ENCODE measurements at regions not wholly inside any gene's neighbourhood (a gene's known extent, or its start where the extent isn't known, plus 50 kb on each side); places are given as distances from the start of the nearest gene placed in this dataset.

GRCh38 chr2:123468071-123468470, 557.0 kb upstream of the CNTNAP5 start:
- Histone ChIP-seq H3K4me3 (replicated peaks in 1 of 3; ENCODE audit: low read depth in 2 of 3, low read length in 3 of 3) (no peak overlapping the region), H3K9ac (ENCODE audit: insufficient read depth, low read length, poor library complexity, severe bottlenecking) (no peak overlapping the region), H4K20me1 (ENCODE audit: insufficient read depth, low read length) (no peaks in the 10 kb centered on the region), H3K4me2 (replicated peaks; ENCODE audit: extremely low read depth, low read length, poor library complexity, severe bottlenecking) (no peak overlapping the region), H3K9me3 (replicated peaks in 1 of 2; ENCODE audit: control insufficient read depth in 1 of 2, insufficient read depth in 1 of 2, low read length in 2 of 2) (peaks cover 0 to 6% of the 10 kb centered on the region in 2 donors), H3K4me1 (ENCODE audit: control insufficient read depth in 1 of 2, insufficient read depth in 2 of 2, low read length in 2 of 2) (no peaks in the 10 kb centered on the region), H2AFZ (ENCODE audit: insufficient read depth, low read depth, low read length, poor library complexity, severe bottlenecking) (no peak overlapping the region), H3K27ac (ENCODE audit: low read depth in 1 of 2, low read length in 2 of 2) (no peak overlapping the region), H3K79me2 (ENCODE audit: insufficient read depth, low read length) (no peaks in the 10 kb centered on the region), H3K36me3 (replicated peaks in 1 of 2; ENCODE audit: control insufficient read depth in 1 of 2, insufficient read depth in 2 of 2, low read length in 2 of 2) (no peaks in the 10 kb centered on the region), H3K27me3 (ENCODE audit: control insufficient read depth in 2 of 2, insufficient read depth in 2 of 2, low read length in 2 of 2) (no peaks in the 10 kb centered on the region)
- H3K4me3 Mint-ChIP-seq = no peak overlapping the region
- peaks cover 0 to 12% (median 2%) of the 10 kb centered on the region in 7 donors for H3K9me3 Mint-ChIP-seq
- no peaks in the 10 kb centered on the region for H3K36me3 Mint-ChIP-seq
- H3K27ac Mint-ChIP-seq = no peak overlapping the region
- H3K4me1 Mint-ChIP-seq = no peaks in the 10 kb centered on the region
- no peak for DNase-seq
- TF ChIP-seq, protein P1, sequence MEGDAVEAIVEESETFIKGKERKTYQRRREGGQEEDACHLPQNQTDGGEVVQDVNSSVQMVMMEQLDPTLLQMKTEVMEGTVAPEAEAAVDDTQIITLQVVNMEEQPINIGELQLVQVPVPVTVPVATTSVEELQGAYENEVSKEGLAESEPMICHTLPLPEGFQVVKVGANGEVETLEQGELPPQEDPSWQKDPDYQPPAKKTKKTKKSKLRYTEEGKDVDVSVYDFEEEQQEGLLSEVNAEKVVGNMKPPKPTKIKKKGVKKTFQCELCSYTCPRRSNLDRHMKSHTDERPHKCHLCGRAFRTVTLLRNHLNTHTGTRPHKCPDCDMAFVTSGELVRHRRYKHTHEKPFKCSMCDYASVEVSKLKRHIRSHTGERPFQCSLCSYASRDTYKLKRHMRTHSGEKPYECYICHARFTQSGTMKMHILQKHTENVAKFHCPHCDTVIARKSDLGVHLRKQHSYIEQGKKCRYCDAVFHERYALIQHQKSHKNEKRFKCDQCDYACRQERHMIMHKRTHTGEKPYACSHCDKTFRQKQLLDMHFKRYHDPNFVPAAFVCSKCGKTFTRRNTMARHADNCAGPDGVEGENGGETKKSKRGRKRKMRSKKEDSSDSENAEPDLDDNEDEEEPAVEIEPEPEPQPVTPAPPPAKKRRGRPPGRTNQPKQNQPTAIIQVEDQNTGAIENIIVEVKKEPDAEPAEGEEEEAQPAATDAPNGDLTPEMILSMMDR (IDR thresholded peaks at IDR 0.05) = no peak
- intact Hi-C loops (cut with micrococcal nuclease) = no loop called here
- no peaks in the 10 kb centered on the region for H3K27me3 Mint-ChIP-seq (ENCODE audit: low read depth in 3 of 3)
- WGBS (ENCODE audit: insufficient coverage) = no CpG with 5 or more reads among the region's 1 CpG

DNA sequence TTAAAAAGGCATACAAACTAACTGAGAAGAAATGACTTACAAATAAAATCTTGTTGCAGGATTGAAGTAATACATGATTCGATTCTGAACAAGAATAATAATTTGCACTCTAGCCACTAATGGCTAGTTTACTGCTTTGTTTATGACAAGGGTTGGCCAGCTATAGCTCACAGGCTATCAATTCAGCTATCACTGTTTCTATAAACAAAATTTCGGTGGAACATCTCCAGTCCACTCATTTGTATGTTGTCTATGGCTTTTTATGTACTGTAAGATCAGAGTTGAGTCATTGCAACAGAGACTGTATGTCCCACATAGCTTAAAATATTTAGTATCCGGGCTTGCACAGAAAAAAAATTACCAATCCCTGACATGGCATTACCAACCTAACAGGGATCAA, 543.7 kb upstream of the CNTNAP5 start:
- Mint-ChIP-seq H3K4me1 (no peaks in the 10 kb centered on the region), H3K27me3 (ENCODE audit: low read depth in 3 of 3) (no peaks in the 10 kb centered on the region), H3K4me3 (no peak overlapping the region), H3K36me3 (no peaks in the 10 kb centered on the region), H3K27ac (no peak overlapping the region), H3K9me3 (peaks cover 0 to 8% (median 3%) of the 10 kb centered on the region in 7 donors)
- Histone ChIP-seq H3K4me1 (ENCODE audit: control insufficient read depth in 1 of 2, insufficient read depth in 2 of 2, low read length in 2 of 2) (no peaks in the 10 kb centered on the region), H3K9me3 (replicated peaks in 1 of 2; ENCODE audit: control insufficient read depth in 1 of 2, insufficient read depth in 1 of 2, low read length in 2 of 2) (peaks cover 0 to 2% of the 10 kb centered on the region in 2 donors), H3K9ac (ENCODE audit: insufficient read depth, low read length, poor library complexity, severe bottlenecking) (no peak overlapping the region), H3K27ac (ENCODE audit: low read depth in 1 of 2, low read length in 2 of 2) (no peak overlapping the region), H3K27me3 (ENCODE audit: control insufficient read depth in 2 of 2, insufficient read depth in 2 of 2, low read length in 2 of 2) (no peaks in the 10 kb centered on the region), H3K36me3 (replicated peaks in 1 of 2; ENCODE audit: control insufficient read depth in 1 of 2, insufficient read depth in 2 of 2, low read length in 2 of 2) (no peaks in the 10 kb centered on the region), H4K20me1 (ENCODE audit: insufficient read depth, low read length) (no peaks in the 10 kb centered on the region), H3K4me3 (replicated peaks in 1 of 3; ENCODE audit: low read depth in 2 of 3, low read length in 3 of 3) (no peak overlapping the region), H3K79me2 (ENCODE audit: insufficient read depth, low read length) (no peaks in the 10 kb centered on the region), H2AFZ (ENCODE audit: insufficient read depth, low read depth, low read length, poor library complexity, severe bottlenecking) (no peak overlapping the region), H3K4me2 (replicated peaks; ENCODE audit: extremely low read depth, low read length, poor library complexity, severe bottlenecking) (no peak overlapping the region)
- intact Hi-C loops (cut with micrococcal nuclease) = no loop called here
- TF ChIP-seq, protein P1 (IDR thresholded peaks at IDR 0.05) = no peak
- DNase-seq = no peak
- WGBS (ENCODE audit: insufficient coverage) = no CpG with 5 or more reads among the region's 3 CpGs

All from CD14-positive monocyte (primary cell).